Peyer's patch (tissue), 4 donors: ENCODE measurements at regions not wholly inside any gene's neighbourhood (a gene's known extent, or its start where the extent isn't known, plus 50 kb on each side); places are given as distances from the start of the nearest gene placed in this dataset.

Source experiments
- DNase-seq, 3 donors: peaks; one replicate each; pipeline ENCODE4 v3.0.0-alpha.2; 2017 to 2019
- H3K27ac ChIP-seq, 4 donors: fragments of 200-600 bp; sonication (generic); one replicate each; pipeline ENCODE4 v1.5.1; 2016 to 2019
- H3K27me3 ChIP-seq, 2 donors: fragments of 200-600 bp; sonication (generic); one replicate each; pipeline ENCODE4 v1.5.1; 2019
- H3K36me3 ChIP-seq, 3 donors: fragments of 200-600 bp; sonication (generic); one replicate each; pipeline ENCODE4 v1.5.1; 2016 to 2019
- H3K4me1 ChIP-seq, 4 donors: fragments of 200-600 bp; sonication (generic); one replicate each; pipeline ENCODE4 v1.5.1; 2016 to 2019
- H3K4me3 ChIP-seq, 4 donors: fragments of 200-600 bp; sonication (generic); 1 replicate in 3 of 4; 2 replicates in 1 of 4; pipeline ENCODE4 v1.5.1; 2016 to 2019; ENCODE audit warnings: mild to moderate bottlenecking in 1 of 4
- H3K9me3 ChIP-seq, 4 donors: fragments of 200-600 bp; sonication (generic); one replicate each; pipeline ENCODE4 v1.5.1; 2016 to 2019; ENCODE audit warnings: mild to moderate bottlenecking in 1 of 4
- POLR2A ChIP-seq, 2 donors: fragments of 450-650 bp; IDR thresholded peaks; one replicate each; pipeline ENCODE4 v1.5.1; 2017; ENCODE audit warnings: antibody characterized with exemption in 2 of 2, mild to moderate bottlenecking in 2 of 2, moderate library complexity in 2 of 2
- TF ChIP-seq, protein P1 (sequence below), 6 experiments: fragments of 450-650 bp in 4 of 6; fragments of 200-600 bp in 2 of 6; sonication (generic) in 1 of 6; IDR thresholded peaks; one replicate each; pipeline ENCODE4 v1.5.1; 2017 to 2019; ENCODE audit warnings: antibody characterized with exemption in 6 of 6, mild to moderate bottlenecking in 3 of 6, moderate library complexity in 1 of 6

DNA sequence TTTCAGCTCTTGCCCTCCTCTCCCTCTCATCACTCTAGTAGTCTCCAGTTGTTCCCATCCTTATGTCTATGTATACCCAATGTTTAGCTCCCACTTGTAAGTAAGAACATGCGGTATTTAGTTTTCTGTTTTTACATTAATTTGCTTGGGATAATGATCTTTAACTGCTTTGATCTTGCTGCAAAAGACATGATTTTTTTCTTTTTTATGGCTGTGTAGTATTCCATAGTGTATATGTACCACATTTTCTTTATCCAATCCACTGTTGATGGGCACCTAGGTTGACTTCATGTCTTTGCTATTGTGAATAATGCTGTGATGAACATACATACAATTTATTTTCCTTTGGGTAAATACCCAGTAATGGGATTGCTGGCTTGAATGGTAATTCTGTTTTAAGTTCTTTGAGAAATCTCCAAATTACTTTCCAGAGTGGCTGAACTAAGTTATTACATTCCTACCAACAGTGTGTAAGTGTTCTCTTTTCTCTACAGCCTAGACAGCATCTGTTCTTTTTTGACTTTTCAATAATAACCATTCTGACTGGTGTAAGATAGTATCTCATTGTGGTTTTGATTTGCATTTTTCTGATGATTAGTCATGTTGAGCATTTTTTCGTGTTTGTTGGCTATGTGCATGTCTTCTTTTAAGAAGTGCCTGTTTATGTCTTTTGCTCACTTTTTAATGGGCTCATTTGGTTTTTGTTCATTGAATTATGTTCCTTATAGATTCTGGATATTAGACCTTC is 179.6 kb upstream of the SLC39A10 start:
- no peaks in the 10 kb centered on the region for H3K36me3 ChIP-seq
- TF ChIP-seq POLR2A (IDR thresholded peaks at IDR 0.05) = no peak
- TF ChIP-seq, protein P1, sequence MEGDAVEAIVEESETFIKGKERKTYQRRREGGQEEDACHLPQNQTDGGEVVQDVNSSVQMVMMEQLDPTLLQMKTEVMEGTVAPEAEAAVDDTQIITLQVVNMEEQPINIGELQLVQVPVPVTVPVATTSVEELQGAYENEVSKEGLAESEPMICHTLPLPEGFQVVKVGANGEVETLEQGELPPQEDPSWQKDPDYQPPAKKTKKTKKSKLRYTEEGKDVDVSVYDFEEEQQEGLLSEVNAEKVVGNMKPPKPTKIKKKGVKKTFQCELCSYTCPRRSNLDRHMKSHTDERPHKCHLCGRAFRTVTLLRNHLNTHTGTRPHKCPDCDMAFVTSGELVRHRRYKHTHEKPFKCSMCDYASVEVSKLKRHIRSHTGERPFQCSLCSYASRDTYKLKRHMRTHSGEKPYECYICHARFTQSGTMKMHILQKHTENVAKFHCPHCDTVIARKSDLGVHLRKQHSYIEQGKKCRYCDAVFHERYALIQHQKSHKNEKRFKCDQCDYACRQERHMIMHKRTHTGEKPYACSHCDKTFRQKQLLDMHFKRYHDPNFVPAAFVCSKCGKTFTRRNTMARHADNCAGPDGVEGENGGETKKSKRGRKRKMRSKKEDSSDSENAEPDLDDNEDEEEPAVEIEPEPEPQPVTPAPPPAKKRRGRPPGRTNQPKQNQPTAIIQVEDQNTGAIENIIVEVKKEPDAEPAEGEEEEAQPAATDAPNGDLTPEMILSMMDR (IDR thresholded peaks at IDR 0.05) = no peak
- DNase-seq = no peak
- H3K27me3 ChIP-seq = no peaks in the 10 kb centered on the region
- H3K9me3 ChIP-seq = no peaks in the 10 kb centered on the region
- H3K4me1 ChIP-seq = no peaks in the 10 kb centered on the region
- H3K4me3 ChIP-seq = no peak overlapping the region
- H3K27ac ChIP-seq = no peak overlapping the region

- no peaks in the 10 kb centered on the region for H3K9me3 ChIP-seq
- H3K4me3 ChIP-seq = no peak overlapping the region
- H3K27me3 ChIP-seq = no peaks in the 10 kb centered on the region
- no peak overlapping the region for H3K27ac ChIP-seq
- DNase-seq = no peak
- H3K4me1 ChIP-seq = no peaks in the 10 kb centered on the region
- TF ChIP-seq POLR2A (IDR thresholded peaks at IDR 0.05) = no peak
- TF ChIP-seq, protein P1 (IDR thresholded peaks at IDR 0.05) = no peak
- no peaks in the 10 kb centered on the region for H3K36me3 ChIP-seq
These were observed 181.7 kb upstream of the SLC39A10 start for GRCh38 chr2:195475336-195475735.

DNA sequence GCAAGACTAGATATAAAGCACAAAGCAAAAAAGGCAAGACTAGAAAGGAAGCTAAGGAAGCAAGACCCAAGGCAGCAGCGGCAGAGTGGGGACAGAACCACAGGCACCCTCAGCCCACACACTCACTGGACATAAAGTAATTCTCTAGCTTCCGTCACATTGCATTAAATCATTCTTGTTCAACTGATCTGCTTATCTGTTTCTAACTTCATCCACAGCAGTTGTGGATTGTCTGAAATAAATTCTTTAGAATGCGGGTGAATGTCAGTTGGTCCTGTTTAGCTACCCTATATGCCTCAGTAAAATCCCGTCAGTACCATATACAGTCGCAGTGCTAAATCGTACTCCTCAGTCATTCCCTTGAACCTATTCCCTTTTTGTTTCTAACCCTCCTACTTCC is 183.2 kb upstream of the SLC39A10 start:
- Histone ChIP-seq H3K27ac (no peak overlapping the region), H3K36me3 (no peaks in the 10 kb centered on the region), H3K4me1 (no peaks in the 10 kb centered on the region), H3K4me3 (no peak overlapping the region), H3K9me3 (no peaks in the 10 kb centered on the region), H3K27me3 (no peaks in the 10 kb centered on the region)
- no peak for DNase-seq
- TF ChIP-seq, protein P1 (IDR thresholded peaks at IDR 0.05) = no peak
- no peak for TF ChIP-seq POLR2A (IDR thresholded peaks at IDR 0.05)

DNA sequence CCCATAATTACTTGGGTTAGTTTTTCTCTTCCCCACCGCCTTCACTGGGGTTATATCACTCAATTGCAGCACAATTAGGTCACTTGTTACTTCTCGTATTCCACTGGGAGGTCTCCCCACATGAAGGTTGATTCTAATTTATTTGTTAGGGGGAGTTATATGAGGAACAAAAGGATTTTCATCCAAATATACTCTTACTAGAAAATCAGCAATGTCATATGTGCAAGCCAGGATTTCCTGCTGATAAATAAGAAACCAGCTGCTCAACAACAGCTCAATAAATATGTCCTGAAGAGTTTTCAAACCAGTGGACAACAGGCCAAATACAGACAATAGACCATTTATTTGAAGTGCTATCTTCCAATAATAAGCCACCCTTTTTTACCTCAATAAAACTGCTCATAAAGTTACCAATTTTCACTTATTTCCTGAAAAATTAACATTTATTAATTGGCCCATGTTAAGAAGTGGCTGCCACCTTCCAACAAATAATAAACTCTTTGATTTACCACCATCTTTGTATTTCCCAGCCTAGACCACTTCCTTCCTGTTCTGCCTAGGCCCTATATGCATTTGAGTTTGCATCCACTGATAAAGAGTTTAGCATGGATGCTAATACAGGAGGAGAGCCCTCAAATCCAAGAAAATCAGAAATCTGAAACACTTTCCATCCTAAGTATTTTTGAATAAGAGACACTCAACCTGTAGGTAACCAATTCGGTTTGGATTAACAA is 184.4 kb upstream of the SLC39A10 start:
- no peak for TF ChIP-seq POLR2A (IDR thresholded peaks at IDR 0.05)
- TF ChIP-seq, protein P1 (IDR thresholded peaks at IDR 0.05) = no peak
- Histone ChIP-seq H3K4me1 (no peaks in the 10 kb centered on the region), H3K9me3 (no peaks in the 10 kb centered on the region), H3K36me3 (no peaks in the 10 kb centered on the region), H3K27ac (no peak overlapping the region), H3K4me3 (no peak overlapping the region), H3K27me3 (no peaks in the 10 kb centered on the region)
- DNase-seq = no peak

GRCh38 chr2:195471807-195472206 is 185.2 kb upstream of the SLC39A10 start:
- Histone ChIP-seq H3K27ac (no peak overlapping the region), H3K36me3 (no peaks in the 10 kb centered on the region), H3K27me3 (no peaks in the 10 kb centered on the region), H3K4me3 (no peak overlapping the region), H3K9me3 (no peaks in the 10 kb centered on the region), H3K4me1 (no peaks in the 10 kb centered on the region)
- TF ChIP-seq, protein P1 (IDR thresholded peaks at IDR 0.05) = no peak
- DNase-seq = no peak
